Hematopoietic multipotent progenitor cell treated with erythropoietin and hydrocortisone succinate and interleukin-3 and kit ligand, for 4 days (in vitro differentiated cells): ENCODE measurements at regions not wholly inside any gene's neighbourhood (a gene's known extent, or its start where the extent isn't known, plus 50 kb on each side); places are given as distances from the start of the nearest gene placed in this dataset.

ENCODE experiments used
- DNase-seq: peaks from one replicate; pipeline ENCODE4 v3.0.0-alpha.2; 2015

GRCh38 chr12:12017135-12017581, 53.6 kb upstream of the BCL2L14 start:
- peak; percentile 49 for DNase-seq

- DNase-seq = peak; percentile 31
Measured at GRCh38 chr12:12017798-12018197, 52.9 kb upstream of the BCL2L14 start.

GRCh38 chr12:12018454-12018853, 52.3 kb upstream of the BCL2L14 start:
- no peak for DNase-seq

- no peak for DNase-seq
Measured at GRCh38 chr12:12019881-12020280, 50.9 kb upstream of the BCL2L14 start.

- no peak for DNase-seq
Measured at GRCh38 chr12:12020762-12021161, 50.0 kb upstream of the BCL2L14 start.
